ENCODE measurements at regions not wholly inside any gene's neighbourhood (a gene's known extent, or its start where the extent isn't known, plus 50 kb on each side); places are given as distances from the start of the nearest gene placed in this dataset.

DNA sequence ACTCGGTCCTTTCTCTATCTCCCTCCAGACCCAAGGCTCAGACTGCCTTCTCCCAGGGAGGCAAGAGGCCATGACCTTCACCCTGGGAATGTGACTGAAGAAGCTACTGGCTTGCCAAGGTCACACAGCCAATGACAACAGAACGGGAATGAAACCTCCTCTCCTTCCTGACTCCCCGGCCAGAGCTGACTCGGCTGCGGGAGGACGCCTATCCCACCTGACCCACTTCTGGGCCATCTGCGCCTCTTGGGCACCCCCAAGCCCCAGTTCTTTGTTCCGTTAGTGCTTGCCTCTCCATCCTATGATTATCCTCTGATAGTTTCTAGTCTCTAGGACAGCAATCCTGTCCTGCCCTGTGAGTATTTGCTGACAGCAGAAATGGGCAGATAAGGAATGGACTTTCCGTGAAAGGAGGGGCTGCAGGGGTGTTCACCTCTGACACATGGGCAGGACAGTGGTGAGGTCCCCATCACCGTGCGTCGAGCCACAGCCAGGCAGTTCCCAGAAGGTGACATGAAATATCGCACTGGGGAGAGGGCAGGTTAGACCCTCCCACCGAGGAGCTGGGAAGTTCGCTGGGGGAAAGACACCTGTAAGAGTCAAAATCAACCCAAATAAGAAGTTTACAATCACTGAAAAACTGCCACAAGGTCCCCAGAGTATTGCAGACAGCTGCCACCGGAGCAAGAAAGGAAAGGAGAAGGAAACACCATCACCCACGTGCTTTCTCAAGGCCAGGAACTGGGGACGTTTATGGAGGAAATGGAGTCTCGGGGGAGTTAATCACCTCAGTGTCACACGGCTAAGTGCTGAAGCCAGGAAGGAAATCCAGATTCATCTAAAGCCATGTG, 63.0 kb downstream of the INSIG1 start:
- DNase-seq (ENCODE audit: low read depth): no peak

DNA sequence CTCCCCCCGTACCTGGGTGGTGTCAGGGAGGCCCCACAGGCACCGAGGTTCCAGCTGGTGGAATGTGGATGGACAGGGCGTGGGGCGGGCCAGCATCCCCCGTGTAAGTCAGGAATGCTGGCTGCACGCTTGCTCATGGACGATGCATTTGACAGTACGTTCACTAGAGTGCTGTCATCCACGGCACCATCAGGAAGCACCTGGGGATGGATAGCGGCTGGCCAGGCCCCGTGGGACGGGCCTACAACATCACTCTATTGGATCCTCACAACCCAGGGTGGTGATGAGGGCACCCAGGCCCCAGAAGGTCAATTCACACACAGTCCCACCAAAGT, 63.6 kb downstream of the INSIG1 start:
- DNase-seq (ENCODE audit: low read depth): no peak

DNA sequence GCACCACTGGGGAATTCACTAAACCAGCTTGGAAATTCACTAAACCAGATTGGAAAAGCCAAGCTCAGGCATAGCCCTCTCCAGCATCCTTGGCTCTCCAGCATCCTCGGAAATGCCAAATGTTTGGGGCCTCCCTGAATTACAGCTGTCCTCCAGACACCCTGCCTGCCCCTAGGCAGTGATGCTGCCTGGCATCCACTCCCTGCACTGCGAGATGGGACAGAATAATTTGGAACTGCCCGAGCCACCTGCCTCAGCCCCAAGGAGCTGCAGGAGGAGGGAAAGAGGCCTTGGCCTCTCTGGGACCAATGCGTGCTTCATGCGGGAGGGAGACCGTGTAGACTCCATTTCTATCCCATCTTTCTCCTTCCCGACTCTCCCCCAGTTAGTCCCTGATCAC, 64.3 kb downstream of the INSIG1 start:
- no peak for DNase-seq (ENCODE audit: low read depth)

DNA sequence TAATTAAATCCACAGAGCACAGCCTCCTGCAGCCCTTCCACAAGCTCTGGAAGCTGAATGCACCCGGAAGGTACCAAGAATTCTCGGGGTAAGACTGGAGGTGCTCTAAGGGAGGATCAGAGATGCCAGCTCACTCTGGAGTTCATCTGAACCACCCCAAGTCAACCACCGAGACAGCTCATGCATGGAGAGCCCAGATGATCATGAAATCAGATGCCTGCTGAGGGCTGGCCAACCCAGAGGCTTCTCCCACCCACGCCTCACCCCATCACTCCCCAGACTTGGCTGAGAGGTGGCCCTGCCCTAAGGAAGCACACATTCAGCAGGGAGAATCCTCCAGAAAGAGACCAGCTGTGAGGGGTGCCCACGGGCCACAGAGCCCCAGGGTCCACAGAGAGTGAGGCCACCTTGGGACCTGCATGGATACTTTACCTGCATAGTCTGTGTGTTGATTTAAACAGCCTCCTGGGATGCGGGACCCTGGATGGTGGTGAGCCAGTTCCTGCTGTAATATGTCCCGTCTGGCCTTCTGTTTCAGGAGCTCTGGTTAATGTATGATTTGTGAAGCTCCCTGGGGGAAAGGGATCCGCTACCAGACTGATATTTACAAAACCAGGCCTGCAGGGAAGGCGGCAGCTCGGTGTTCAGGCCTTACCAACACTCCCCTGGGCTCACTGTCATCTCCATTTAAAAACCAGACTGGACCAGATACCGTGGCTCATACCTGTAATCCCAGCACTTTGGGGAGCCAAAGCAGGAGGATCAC, 64.9 kb downstream of the INSIG1 start:
- no peak for DNase-seq (ENCODE audit: low read depth)

DNA sequence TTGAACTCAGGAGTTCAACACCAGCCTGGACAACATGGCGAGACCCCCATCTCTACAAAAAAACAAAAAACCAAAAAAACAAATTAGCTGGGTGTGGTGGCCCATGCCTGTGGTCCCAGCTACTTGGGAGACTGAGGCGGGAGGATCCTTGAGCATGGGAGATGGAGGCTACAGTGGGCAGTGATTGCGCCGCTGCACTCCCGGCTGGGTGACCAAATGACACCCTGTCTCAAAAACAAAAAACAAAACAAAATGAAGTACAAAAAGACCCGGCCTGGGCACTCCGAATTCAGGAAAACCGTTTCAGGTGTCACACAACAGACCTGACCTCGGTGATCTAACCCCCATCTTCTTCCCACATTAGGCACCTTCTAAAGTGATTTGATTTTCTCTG, 65.5 kb downstream of the INSIG1 start:
- no peak for DNase-seq (ENCODE audit: low read depth)

DNA sequence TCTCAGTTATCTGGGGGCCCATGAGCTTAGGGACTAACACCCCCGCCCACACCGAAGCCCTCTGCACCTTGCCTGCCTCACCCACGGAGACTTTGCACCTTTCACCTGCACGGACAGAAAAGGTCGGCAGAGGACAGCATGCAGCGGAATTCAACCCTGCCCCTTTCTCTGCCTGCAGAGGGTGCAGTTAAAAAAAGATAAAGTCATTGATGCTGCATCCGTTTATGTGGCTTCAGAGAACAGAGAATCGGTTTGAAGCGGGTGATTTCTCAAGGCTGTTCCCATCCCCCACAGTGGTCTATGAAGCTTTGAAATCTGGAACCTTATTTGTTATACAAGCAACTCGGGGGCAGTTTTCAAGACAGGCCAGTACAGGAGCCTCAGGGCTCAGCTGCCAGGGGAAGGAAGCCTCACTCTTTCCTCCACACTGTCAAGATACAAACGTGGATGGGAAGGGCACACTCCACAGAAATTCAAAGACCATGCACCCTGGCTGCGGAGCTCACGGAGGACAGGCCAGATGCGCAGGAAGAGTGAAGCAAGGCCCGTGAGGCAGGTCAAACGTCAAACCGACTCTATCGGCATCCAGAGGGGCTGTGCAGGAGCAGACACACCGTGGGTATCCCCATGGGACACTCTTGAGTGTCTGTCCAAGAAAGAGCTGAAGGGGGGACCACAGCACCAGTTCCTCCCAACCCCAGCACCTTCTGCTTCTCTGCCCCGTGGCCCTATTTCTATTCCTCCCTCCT, 66.3 kb downstream of the INSIG1 start:
- no peak for DNase-seq (ENCODE audit: low read depth)

DNA sequence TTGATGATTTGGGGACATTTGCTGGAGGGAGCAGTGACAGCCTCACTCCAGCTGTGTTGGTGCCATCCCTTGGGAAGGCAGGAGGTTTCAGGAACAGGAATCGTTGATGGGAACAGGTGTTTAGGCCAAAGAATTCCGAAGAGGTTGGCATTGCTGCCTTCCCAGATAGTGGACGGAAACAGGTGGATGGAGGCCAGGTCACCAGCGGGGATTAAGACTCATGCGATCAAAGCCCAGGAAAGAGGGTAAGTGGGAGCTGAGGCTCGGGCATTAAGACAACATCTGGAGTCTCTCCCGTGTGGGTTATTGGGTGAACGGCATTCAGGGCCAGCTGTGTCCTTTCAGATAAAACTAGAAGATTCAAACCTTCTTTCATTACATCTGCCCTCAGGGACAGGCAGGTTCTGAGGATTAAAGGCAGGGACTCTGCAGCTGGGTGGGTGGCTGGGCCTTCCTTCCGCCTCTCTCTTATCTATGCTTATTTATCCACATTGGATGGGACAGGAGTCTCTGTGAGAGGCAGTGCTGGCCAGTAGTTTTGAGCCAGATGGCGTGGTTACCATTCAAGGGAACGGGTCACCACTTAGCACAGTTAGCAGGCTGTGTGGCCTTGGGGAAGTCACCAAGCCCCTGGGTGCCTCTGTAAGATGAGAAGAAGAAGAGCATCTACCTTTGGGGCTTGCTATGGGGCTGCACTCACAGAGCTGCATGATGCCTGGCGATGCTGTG, 67.6 kb downstream of the INSIG1 start:
- no peak for DNase-seq (ENCODE audit: low read depth)

DNA sequence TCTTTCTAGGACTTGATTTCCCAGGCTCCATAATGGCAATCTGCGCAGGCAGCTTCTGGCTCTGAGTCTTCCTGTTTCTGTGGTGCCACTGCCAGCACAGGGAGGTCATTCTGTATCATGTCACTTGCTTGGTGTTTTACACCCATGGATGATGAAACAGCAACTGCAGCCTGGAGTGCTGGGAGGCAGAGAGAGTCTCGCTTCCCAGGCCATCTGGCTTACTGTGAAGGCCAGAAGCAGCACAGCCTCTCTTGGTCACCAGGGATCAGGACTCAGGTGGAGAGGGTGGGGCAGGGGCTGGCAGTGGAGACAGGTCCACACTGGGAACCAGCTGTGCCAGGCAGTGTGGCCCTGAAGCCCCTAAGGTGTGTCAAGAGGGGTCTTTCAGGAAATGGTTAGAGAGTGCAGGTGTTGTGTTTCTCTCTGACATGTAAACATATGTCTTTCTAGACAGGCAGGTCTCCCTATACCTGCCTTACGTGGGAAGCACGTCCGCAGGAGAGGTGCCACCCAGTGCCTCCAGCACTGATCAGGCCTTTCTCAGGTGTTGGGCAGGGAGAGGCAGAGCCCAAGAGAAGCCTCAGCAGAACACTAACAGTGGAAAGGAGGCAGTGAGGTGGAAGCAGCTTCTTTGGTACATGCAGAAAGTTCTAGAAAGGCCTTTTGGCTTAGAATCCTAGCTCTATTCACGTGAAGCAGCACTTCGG, 71.4 kb downstream of the INSIG1 start:
- DNase-seq (ENCODE audit: low read depth): no peak

DNA sequence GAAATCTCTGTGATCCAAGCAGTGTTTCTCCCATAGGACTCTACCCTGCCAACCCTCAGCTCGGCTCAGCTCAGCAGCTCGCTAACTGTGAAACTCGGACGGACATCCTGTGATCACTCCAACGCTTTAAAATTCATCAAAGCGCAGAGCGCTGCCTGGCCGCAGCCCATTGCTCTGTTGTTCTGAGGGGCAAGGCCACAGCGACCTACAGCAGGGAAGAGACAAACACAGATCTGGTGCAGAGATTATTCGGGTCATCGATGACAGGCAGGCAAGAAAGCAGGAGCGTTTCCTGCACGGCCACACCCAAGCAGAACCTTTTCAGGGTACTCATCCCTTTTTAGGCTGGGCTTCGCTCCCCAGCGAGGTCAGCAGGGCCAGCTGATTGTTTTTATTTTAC, 72.1 kb downstream of the INSIG1 start:
- no peak for DNase-seq (ENCODE audit: low read depth)

DNA sequence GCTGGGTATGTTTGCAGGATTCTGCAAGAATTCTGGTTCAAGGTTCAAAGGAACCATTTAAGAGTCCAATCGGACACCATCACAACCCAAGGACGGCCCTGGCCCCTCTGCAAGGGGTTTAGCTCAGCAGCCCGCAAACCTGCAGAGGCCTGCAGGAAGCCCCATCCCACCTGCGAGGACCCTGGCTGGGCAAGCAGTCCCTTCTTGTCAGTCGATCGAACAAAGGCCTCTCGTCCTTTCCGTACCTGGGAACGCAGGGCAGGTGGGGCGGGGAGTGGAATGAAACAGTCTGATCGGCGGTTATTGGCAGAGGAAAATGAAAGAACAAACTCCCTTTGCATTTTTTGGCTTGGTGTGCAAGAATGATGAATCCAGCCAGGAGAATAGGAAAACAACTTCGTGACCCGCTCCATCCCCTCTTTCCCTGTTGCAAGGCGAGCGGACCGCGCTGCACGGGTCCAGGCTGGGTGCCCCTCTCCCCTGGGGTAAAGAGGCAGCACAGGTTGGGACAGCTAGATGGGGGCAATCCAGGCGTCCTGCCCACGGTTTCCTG, 73.7 kb downstream of the INSIG1 start:
- no peak for DNase-seq (ENCODE audit: low read depth)

DNA sequence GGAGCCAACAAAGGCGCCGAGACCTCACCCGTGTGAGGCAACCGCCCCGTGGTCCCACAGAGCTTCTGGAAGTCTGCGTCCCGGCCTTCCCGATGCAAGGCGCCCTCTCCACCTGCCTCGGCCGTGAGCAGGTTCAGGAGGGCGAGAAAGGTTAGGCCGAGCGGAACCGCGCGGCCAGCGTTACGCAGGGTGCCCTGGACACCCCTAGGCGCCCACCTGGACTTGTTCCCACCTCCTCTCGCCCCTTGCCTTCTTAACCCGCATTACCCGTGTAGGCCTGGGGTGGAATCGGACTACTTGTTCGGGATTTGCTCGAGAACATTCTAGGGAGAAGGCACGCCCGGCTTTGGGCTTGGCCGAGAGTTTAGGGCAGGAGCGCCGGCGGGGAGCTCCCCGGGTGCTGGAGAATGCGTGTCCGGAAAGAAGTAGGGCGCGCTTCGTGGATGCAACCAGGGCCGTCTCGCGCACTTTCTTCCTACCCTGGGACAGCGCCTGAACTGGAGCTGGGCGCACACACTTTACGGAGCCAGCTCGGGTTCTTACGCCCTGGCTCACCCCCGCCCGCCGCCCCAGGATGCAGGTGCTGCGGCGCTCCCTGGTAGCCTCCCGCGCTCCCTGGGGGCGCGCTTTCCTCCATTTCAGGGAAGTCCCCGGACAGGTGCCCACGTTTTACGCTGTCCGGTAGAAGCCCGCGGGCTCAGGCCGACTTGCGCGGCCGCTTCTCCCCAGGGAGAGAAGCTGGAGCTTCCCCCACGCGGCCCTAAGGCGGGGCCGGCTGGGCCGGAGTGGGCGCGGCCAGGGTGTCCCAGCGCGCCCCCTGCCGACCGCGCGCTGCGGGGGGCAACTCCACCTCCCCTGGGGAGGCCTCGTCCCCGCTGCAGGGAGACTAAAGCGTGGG, 74.5 kb downstream of the INSIG1 start:
- no peak for DNase-seq (ENCODE audit: low read depth)

DNA sequence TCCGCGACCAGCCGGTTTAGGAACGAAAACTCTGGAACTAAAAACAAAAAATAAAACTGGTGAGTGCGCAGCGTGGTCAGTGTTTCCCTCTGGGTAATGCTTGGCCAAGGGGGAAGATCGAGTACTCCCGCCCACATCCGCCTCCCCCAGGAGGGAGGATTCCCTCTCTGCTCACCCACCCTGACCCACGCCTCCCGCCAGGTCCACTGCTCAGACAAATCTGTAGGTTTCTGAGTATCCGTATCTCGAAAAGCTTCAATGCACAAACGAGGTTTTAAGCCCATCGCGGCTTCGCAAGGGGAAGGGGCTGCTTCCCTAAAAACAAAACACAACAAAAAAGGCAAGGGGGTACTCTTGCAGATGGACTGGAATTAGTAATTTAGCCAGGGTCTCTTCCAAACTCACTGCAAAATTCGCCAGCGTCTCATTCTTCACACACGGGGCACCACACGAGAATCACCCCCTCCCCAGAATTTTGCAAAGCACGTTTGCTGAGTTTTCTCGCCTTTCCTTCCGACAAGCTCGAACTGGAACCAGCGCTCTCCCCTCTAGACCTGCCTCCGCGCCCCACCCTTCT, 75.2 kb downstream of the INSIG1 start:
- DNase-seq (ENCODE audit: low read depth): no peak

DNA sequence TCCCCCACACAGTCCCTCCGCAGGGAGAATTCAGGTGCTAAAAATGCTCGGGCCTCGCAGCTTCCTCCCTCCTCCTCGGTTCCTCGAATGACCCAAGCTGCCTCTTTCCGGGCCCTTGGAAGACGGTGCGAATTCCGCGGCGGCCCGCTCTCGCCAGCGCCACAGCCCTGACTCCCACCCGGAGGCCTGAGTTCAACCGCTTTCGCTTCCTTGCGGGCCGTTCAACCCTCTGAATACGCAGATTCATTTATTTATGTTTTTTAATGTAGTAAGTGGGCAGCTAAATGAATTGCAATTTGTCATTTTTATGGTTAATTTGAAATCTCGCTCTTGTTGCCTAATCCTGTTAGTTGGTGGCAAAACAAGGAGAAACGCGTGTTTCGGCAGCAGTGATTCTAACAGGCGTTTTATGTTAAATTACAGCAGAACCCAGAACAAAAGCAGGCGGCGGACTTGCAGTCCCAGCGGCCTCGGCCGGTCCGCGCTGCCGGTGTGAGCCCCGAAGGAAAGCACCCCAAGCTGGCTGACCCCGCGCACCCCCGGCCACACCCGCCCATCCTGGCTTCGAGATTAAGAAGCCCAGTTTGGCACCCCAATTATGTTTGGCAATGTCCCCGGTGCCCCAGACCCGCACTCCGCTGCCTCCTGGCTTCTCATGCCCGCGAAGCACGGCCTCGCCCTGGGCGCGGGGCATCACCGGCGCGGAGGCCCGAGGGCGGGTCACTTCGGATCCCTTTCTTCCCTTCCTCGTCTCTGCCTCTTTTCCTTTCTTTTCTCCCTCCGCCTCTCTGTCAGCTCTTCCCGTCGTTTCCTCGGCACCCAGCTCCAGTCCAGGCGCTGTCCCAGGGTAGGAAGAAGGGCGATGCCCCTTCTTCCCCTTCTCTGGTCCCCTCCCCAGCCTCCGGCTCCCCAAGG, 75.9 kb downstream of the INSIG1 start:
- no peak for DNase-seq (ENCODE audit: low read depth)

DNA sequence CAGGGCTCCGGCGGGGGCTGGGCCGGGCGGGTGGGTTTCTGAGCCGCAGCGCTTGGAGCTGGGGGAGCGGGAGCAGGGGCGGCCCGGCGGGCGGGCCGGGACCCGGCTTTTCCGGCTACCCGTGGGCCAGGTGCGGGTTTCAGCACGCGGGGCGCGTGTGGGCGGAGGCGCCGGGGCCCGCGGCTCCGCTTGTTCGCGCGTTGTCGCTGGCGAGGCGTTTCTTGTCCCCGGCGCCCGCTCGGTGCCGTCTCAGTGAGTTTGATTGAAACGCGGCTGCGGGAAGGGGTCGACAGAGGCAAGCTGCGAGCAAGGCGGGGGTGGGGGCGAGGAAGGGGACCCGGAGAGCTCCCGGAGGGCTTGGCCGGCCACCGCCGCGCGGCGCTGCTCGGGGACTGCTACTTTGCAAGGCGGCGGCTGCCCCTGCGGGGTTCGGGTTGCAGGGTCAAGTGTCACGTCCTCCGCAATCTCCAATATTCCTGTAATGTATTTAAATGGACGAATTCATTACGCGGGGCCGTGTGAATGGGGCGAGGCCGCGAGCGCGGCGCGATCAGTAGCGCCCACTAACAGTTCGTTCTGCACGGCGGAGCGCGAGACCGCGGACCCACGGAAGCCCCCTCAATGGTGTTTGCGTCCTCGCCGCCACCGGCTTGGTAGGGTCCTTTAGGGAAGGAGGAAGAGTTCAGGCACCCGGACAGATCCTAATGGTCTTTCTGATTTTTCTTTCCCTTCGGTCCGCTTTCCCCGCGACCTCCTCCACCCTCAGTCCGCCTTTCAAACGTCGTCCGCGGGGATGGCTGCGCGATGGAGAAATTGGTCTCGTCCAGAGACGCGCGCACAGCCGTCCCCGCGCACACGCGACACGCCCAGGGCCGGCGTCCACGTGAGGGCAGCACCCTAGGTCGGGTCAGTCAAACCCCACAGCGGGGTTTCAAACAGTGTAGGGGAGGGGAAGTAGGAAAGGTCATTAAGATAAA, 76.9 kb downstream of the INSIG1 start:
- DNase-seq (ENCODE audit: low read depth): no peak

DNA sequence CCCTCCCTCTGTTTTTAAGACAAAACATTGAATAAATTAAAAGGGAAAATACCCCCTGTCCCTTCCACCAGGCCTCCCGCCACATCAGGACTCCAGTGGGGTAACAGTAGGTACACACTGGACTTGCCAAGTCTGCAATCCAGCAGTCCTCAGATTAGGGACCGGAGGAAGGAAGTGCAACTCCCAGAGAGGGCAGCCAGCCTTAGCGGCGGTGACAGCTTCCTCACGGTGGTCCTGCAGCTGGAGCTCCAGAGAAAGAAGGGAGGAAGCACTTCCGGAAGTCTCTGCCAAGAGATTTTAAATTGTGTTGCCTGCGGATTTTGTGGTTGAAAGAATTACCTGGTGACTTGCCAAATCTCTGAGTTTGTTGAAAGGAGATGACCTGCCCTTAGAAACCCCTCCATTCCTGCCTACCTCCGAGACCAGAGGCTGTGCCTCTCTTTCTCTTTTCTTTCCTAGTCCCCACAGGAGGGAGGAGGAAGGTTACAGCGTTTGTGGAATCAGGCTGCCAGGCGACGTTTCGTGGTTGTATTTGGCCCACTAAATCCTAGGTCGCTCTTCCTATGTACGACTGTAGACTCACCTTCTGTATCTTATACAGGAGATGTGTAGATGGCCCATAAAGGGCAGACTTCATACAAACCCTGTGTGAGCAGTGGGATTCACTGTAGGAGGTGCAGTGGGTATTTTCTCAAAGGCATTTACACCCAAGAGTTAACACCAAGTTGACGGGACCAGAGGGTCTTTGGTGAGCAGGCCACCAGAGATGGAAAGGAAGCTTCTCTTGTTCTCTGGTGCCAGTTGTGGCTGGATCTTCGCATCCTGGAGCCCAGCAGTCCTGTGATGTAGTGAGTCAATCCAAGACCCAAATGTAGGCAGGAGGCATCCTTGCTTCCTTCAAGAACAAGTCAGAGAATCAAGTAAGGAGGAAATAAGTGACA, 77.9 kb downstream of the INSIG1 start:
- no peak for DNase-seq (ENCODE audit: low read depth)

DNA sequence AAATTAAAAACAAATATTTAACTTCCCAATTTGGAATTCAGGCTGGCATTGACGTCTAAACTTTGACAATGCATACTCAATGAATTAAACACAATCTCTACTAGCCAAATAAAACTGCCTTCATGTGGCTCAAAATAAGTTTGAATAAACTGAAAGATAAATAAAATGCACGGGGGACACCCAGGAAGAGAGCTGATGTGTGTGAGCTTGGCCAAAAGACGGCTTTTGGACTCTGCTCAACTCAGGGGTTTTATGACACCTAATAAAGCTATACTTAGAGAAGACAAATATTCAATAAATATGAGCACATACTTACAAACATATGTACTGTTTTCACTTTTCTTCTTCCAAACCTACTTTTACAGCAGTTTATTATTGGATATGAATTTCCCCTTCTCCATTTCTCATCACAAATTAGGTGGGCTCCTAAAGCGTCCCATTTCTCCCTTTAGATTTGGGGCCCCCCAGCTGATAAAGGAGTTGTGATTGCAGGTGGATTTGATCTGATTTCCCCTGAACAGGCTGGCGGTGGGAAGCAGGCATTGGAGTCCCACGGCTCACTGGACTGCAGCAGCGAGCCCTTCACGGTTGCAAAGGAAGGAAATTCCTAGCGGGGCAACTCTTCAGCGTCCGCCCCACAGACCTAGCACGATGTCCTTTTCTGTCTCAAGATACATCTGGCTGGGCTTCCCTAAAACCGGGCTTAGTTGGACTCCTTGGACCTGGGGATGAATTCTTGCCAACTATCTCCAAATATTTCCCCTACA, 79.6 kb downstream of the INSIG1 start:
- DNase-seq (ENCODE audit: low read depth): no peak

Data from activated T-helper 1 cell treated with Interleukin-2 at 50 U/mL for 16 hours (primary cell).